ENCODE measurements at regions not wholly inside any gene's neighbourhood (a gene's known extent, or its start where the extent isn't known, plus 50 kb on each side); places are given as distances from the start of the nearest gene placed in this dataset.

DNA sequence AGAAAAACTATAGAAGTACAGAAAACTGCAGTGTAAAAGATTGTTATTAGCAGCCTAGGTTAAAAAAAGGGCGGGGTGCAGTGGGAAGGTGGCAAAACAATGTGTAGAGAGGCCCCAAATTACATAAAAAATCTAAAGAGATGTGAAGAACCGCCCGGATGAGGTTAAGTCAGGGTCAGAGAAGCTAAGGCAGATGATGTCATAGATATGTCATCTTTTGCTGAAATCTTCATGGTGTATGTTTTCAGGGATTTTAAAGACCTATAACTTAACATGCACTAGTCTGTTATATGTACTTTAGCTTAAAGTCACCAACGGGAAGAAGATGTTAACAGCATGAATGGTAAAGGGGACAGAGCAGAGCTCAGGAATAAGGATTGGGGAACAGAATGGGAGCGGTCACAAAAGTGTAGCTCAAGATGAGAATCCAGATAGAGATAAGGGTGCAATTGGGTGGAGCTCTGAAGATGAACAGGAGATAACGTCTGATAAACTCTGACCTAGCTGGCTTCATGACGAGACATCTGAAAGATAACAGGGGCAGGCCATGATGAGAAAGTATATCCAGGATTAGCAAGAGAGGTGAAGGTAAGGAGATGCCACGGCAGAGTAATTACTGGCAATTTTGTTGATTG, 83.4 kb downstream of the TFAP2A start:
- H2AFZ ChIP-seq (ENCODE audit: low read length): no peak overlapping the region
- WGBS (ENCODE audit: extremely low coverage, insufficient read length, low lambda C conversion rate): no CpG with 5 or more reads among the region's 8 CpGs

More for the DNA sequence above, 83.4 kb downstream of the TFAP2A start:
- H4K5ac ChIP-seq (ENCODE audit: insufficient read length, low read depth, low read length): no peak overlapping the region
- H3K79me2 ChIP-seq (ENCODE audit: insufficient read depth, low read length): no peaks in the 10 kb centered on the region
- no peak overlapping the region for H3K56ac ChIP-seq (ENCODE audit: insufficient read length, low read depth, low read length)
- no peaks in the 10 kb centered on the region for H3K9me3 ChIP-seq (ENCODE audit: control insufficient read depth, low read depth, low read length)
- no peak overlapping the region for H4K8ac ChIP-seq (replicated peaks; ENCODE audit: insufficient read length, low read depth, low read length)
- H3K27me3 ChIP-seq (ENCODE audit: insufficient read depth, low read length): no peaks in the 10 kb centered on the region
- H3K23ac ChIP-seq (ENCODE audit: insufficient read length, low read depth, low read length): no peak overlapping the region
- H3K4me1 Mint-ChIP-seq: peaks cover 0 to 2% of the 10 kb centered on the region in 2 experiments; a peak in 1 of 4 replicates
- H3K9me3 Mint-ChIP-seq: no peaks in the 10 kb centered on the region
- H3T11ph ChIP-seq (ENCODE audit: low read length): no peak overlapping the region
- H3K27ac ChIP-seq (ENCODE audit: insufficient read length, low read depth, low read length): no peak overlapping the region
- H2BK12ac ChIP-seq (ENCODE audit: insufficient read length, low read depth, low read length): no peak overlapping the region
- no peaks in the 10 kb centered on the region; the same call in 1 of the 2 replicates for H3K4me1 ChIP-seq (ENCODE audit: insufficient read depth, low read length)
- H3K4me2 ChIP-seq (ENCODE audit: insufficient read depth, insufficient read length, low read length): no peak overlapping the region
- H4K91ac ChIP-seq (ENCODE audit: insufficient read length, low read depth, low read length): no peak overlapping the region
- no peak overlapping the region for H3K4me3 Mint-ChIP-seq
- no peak overlapping the region for H3K18ac ChIP-seq (ENCODE audit: insufficient read length, low read depth, low read length)
- no peaks in the 10 kb centered on the region for H3K23me2 ChIP-seq (ENCODE audit: insufficient read length, low read depth, low read length, poor library complexity, severe bottlenecking)
- H2BK15ac ChIP-seq (ENCODE audit: low read depth, low read length): no peak overlapping the region
- H3K27ac Mint-ChIP-seq: no peak overlapping the region
- H2BK5ac ChIP-seq (ENCODE audit: insufficient read length, low read length): no peak overlapping the region
- no peak for DNase-seq
- no peak for TF ChIP-seq CTCF (conservative IDR thresholded peaks at IDR 0.05)
- no peak overlapping the region for H3K4ac ChIP-seq (ENCODE audit: low read depth, low read length)
- no peaks in the 10 kb centered on the region for H4K20me1 ChIP-seq (ENCODE audit: control insufficient read depth, insufficient read depth, insufficient read length)
- no peak overlapping the region for H2BK120ac ChIP-seq (ENCODE audit: low read depth, low read length, poor library complexity, severe bottlenecking)
- no peak overlapping the region for H2AK5ac ChIP-seq (ENCODE audit: insufficient read length, low read length)
- no peaks in the 10 kb centered on the region for H3K79me1 ChIP-seq (ENCODE audit: insufficient read depth, low read depth, low read length, poor library complexity, severe bottlenecking)
- no peak overlapping the region for H3K9ac ChIP-seq (ENCODE audit: extremely low read depth, insufficient read length, low read length)
- no peak overlapping the region for H2BK20ac ChIP-seq (ENCODE audit: low read depth, low read length, poor library complexity, severe bottlenecking)
- H3K36me3 Mint-ChIP-seq (ENCODE audit: insufficient read depth in 1 of 3, low read depth in 3 of 3): no peaks in the 10 kb centered on the region
- no peak overlapping the region for H3K14ac ChIP-seq (ENCODE audit: insufficient read depth, low read length)
- H3K27me3 Mint-ChIP-seq (ENCODE audit: low read depth): no peaks in the 10 kb centered on the region

All from H9 (cell line).